ENCODE measurements at regions not wholly inside any gene's neighbourhood (a gene's known extent, or its start where the extent isn't known, plus 50 kb on each side); places are given as distances from the start of the nearest gene placed in this dataset.

GRCh38 chr18:5744659-5745058 lies 150.7 kb downstream of the TMEM200C start:
- TF ChIP-seq CTCF (conservative IDR thresholded peaks at IDR 0.05; ENCODE audit: low read depth, low read length) (no peak), EZH2 (IDR thresholded peaks at IDR 0.05; ENCODE audit: borderline replicate concordance, low read depth, low read length, poor library complexity, severe bottlenecking) (no peak)
